ENCODE measurements at regions not wholly inside any gene's neighbourhood (a gene's known extent, or its start where the extent isn't known, plus 50 kb on each side); places are given as distances from the start of the nearest gene placed in this dataset.

- TF ChIP-seq, protein P1, sequence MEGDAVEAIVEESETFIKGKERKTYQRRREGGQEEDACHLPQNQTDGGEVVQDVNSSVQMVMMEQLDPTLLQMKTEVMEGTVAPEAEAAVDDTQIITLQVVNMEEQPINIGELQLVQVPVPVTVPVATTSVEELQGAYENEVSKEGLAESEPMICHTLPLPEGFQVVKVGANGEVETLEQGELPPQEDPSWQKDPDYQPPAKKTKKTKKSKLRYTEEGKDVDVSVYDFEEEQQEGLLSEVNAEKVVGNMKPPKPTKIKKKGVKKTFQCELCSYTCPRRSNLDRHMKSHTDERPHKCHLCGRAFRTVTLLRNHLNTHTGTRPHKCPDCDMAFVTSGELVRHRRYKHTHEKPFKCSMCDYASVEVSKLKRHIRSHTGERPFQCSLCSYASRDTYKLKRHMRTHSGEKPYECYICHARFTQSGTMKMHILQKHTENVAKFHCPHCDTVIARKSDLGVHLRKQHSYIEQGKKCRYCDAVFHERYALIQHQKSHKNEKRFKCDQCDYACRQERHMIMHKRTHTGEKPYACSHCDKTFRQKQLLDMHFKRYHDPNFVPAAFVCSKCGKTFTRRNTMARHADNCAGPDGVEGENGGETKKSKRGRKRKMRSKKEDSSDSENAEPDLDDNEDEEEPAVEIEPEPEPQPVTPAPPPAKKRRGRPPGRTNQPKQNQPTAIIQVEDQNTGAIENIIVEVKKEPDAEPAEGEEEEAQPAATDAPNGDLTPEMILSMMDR (IDR thresholded peaks at IDR 0.05; ENCODE audit: insufficient read depth, low read length, poor library complexity, severe bottlenecking), result no peak
- no peak for TF ChIP-seq EZH2phosphoT487 (conservative IDR thresholded peaks at IDR 0.05; ENCODE audit: low read length)
These were observed 53.5 kb upstream of the ASAP2 start for GRCh38 chr2:9152975-9153642.
